OCI-LY1 (cell line): ENCODE measurements at regions not wholly inside any gene's neighbourhood (a gene's known extent, or its start where the extent isn't known, plus 50 kb on each side); places are given as distances from the start of the nearest gene placed in this dataset.

Experiments used
- H2AFZ ChIP-seq: fragments of 200-600 bp; sonication (generic), shearing (Covaris generic); 2 replicates; pipeline ENCODE4 v1.6.0; 2014; ENCODE audit warnings: antibody characterized with exemption, mild to moderate bottlenecking, low read length
- H3F3A ChIP-seq: fragments of 200-600 bp; sonication (generic), shearing (Covaris generic); 2 replicates; pipeline ENCODE4 v1.6.0; 2014; ENCODE audit warnings: mild to moderate bottlenecking, antibody characterized with exemption, low read length, moderate library complexity; ENCODE audit not compliant: insufficient read depth
- H3K27ac ChIP-seq: fragments of 200-600 bp; sonication (generic); 2 replicates; pipeline ENCODE4 v1.5.1; 2014; ENCODE audit warnings: low read length, mixed run types, mild to moderate bottlenecking, low read depth; ENCODE audit not compliant: poor library complexity, severe bottlenecking
- H3K27me3 ChIP-seq: fragments of 200-600 bp; sonication (generic); 2 replicates; pipeline ENCODE4 v1.6.0; 2014; ENCODE audit warnings: antibody characterized with exemption, mild to moderate bottlenecking, low read length, moderate library complexity; ENCODE audit not compliant: insufficient read depth
- H3K36me3 ChIP-seq: fragments of 200-600 bp; sonication (generic); 2 replicates; pipeline ENCODE4 v1.6.1; 2014; ENCODE audit warnings: mild to moderate bottlenecking, antibody characterized with exemption, low read length, moderate library complexity, mixed read lengths; ENCODE audit not compliant: insufficient read depth
- H3K4me1 ChIP-seq: fragments of 200-600 bp; sonication (generic); 2 replicates; pipeline ENCODE4 v1.5.1; 2014; ENCODE audit warnings: mild to moderate bottlenecking, low read length, moderate library complexity; ENCODE audit not compliant: insufficient read depth, severe bottlenecking
- H3K4me2 ChIP-seq: fragments of 200-600 bp; sonication (generic), shearing (Covaris generic); 2 replicates; pipeline ENCODE4 v1.6.1; 2014; ENCODE audit warnings: low read length
- H3K4me3 ChIP-seq: fragments of 200-600 bp; sonication (generic); 2 replicates; pipeline ENCODE4 v1.5.1; 2014; ENCODE audit warnings: low read length, low read depth, mild to moderate bottlenecking, mixed read lengths; ENCODE audit not compliant: poor library complexity, severe bottlenecking
- H3K79me2 ChIP-seq: fragments of 200-600 bp; shearing (Covaris generic); 2 replicates; pipeline ENCODE4 v1.6.1; 2016; ENCODE audit warnings: mixed run types, low read length, mixed read lengths; ENCODE audit not compliant: insufficient read depth
- H3K9ac ChIP-seq: fragments of 200-600 bp; sonication (generic), shearing (Covaris generic); 2 replicates; pipeline ENCODE4 v1.6.1; 2014; ENCODE audit warnings: mild to moderate bottlenecking, low read length, mixed read lengths
- H3K9me2 ChIP-seq: fragments of 200-600 bp; sonication (generic), shearing (Covaris generic); 2 replicates; pipeline ENCODE4 v1.6.1; 2014; ENCODE audit warnings: low read depth, mild to moderate bottlenecking, low read length, mixed read lengths
- H3K9me3 ChIP-seq: fragments of 200-600 bp; shearing (Covaris generic); 2 replicates; pipeline ENCODE4 v1.6.1; 2014; ENCODE audit warnings: low read length, mixed read lengths
- H4K20me1 ChIP-seq: fragments of 200-600 bp; sonication (generic), shearing (Covaris generic); 2 replicates; pipeline ENCODE4 v1.6.0; 2016; ENCODE audit warnings: mild to moderate bottlenecking, low read length; ENCODE audit not compliant: insufficient read depth
- EZH2 ChIP-seq: fragments of 200-600 bp; sonication (generic), shearing (Covaris generic); IDR thresholded peaks from 2 replicates; pipeline ENCODE4 v1.8.0; 2017; ENCODE audit warnings: borderline replicate concordance, mixed run types, mild to moderate bottlenecking, antibody characterized with exemption, low read length, moderate library complexity, mixed read lengths
- TF ChIP-seq, protein P1 (sequence below): fragments of 200-600 bp; sonication (generic), shearing (Covaris generic); IDR thresholded peaks from 2 replicates; pipeline ENCODE4 v1.5.1; 2017; ENCODE audit warnings: mild to moderate bottlenecking, antibody characterized with exemption, low read length, moderate library complexity, mixed read lengths

DNA sequence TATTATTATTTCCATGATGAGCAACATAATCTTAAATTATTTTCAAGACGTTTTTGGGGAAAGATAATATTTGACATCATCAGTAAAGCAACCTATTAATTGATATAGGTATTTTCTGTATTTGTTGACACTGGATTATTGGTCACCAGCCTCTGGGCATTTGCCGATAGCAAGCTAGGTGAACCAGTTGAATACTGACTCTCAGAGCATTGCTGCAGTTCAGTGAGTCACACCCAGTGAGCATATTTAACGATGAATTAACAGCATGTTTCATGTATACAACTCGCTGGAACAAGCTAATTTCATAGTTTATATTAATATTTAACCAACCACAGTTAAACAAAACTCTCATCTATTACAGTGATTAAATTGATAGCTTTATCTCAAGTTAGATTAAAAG lies 1006.0 kb upstream of the DIAPH2 start:
- H3K4me2 ChIP-seq = no peak overlapping the region
- no peaks in the 10 kb centered on the region for H3K4me1 ChIP-seq
- no peak overlapping the region for H3K4me3 ChIP-seq
- H3K36me3 ChIP-seq = no peaks in the 10 kb centered on the region
- no peaks in the 10 kb centered on the region for H3K27me3 ChIP-seq
- H3K9ac ChIP-seq = no peak overlapping the region
- H4K20me1 ChIP-seq = no peaks in the 10 kb centered on the region
- H3K79me2 ChIP-seq = no peaks in the 10 kb centered on the region
- TF ChIP-seq EZH2 = no peak
- TF ChIP-seq, protein P1, sequence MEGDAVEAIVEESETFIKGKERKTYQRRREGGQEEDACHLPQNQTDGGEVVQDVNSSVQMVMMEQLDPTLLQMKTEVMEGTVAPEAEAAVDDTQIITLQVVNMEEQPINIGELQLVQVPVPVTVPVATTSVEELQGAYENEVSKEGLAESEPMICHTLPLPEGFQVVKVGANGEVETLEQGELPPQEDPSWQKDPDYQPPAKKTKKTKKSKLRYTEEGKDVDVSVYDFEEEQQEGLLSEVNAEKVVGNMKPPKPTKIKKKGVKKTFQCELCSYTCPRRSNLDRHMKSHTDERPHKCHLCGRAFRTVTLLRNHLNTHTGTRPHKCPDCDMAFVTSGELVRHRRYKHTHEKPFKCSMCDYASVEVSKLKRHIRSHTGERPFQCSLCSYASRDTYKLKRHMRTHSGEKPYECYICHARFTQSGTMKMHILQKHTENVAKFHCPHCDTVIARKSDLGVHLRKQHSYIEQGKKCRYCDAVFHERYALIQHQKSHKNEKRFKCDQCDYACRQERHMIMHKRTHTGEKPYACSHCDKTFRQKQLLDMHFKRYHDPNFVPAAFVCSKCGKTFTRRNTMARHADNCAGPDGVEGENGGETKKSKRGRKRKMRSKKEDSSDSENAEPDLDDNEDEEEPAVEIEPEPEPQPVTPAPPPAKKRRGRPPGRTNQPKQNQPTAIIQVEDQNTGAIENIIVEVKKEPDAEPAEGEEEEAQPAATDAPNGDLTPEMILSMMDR = no peak
- H3K9me2 ChIP-seq = no peaks in the 10 kb centered on the region
- H3K9me3 ChIP-seq = no peaks in the 10 kb centered on the region
- H3F3A ChIP-seq = no peaks in the 10 kb centered on the region
- H2AFZ ChIP-seq = no peak overlapping the region
- H3K27ac ChIP-seq = no peak overlapping the region

DNA sequence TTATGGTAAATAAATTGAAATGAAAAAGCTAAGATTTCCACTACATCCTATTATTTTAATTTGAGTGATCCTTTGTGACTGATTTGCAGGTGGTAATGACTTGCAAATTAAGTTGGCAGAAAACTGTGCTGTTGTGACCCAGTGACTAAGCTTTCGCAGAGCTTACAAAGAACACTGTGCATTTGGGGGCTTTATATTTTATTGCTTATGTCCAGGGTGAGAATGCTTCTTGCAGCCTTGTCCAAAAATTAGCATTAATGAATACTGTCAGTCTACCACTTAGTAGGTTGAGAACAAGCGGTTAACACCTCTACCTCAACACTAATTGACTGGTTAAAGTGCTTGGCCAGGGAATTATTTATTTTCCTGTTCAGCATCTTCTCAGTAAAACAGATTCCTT lies 991.3 kb upstream of the DIAPH2 start:
- no peaks in the 10 kb centered on the region for H3K36me3 ChIP-seq
- H4K20me1 ChIP-seq = no peaks in the 10 kb centered on the region
- no peak overlapping the region for H3K9ac ChIP-seq
- H3K4me1 ChIP-seq = no peaks in the 10 kb centered on the region
- H2AFZ ChIP-seq = no peak overlapping the region
- TF ChIP-seq, protein P1 = no peak
- no peak for TF ChIP-seq EZH2
- H3K4me2 ChIP-seq = no peak overlapping the region
- H3F3A ChIP-seq = no peaks in the 10 kb centered on the region
- no peak overlapping the region for H3K27ac ChIP-seq
- no peaks in the 10 kb centered on the region for H3K9me2 ChIP-seq
- H3K4me3 ChIP-seq = no peak overlapping the region
- no peaks in the 10 kb centered on the region for H3K79me2 ChIP-seq
- no peaks in the 10 kb centered on the region for H3K9me3 ChIP-seq
- no peaks in the 10 kb centered on the region for H3K27me3 ChIP-seq

DNA sequence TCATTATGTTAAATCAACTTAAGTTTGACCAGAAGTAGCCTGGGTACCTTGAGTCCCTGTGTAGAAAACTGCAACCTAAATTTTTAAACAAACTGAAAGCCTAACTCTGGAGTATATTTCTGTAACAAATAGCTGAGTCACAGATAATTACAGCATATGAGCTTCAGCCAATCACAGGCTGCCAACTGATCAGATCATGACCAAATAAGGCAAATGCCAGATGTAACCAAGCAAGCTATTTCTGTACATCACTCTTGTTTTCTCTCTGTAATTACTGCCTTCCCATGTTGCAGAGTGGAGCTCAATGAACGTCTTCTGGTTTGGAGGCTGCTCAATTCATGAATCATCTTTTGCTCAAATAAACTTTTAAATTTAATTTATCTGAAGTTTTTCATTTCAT lies 980.9 kb upstream of the DIAPH2 start:
- Histone ChIP-seq H3K27ac (no peak overlapping the region), H3K9me2 (no peaks in the 10 kb centered on the region), H3K4me3 (no peak overlapping the region), H3K36me3 (no peaks in the 10 kb centered on the region), H4K20me1 (no peaks in the 10 kb centered on the region), H3K9me3 (no peaks in the 10 kb centered on the region), H3K4me2 (no peak overlapping the region), H3K27me3 (no peaks in the 10 kb centered on the region), H3F3A (no peaks in the 10 kb centered on the region), H3K9ac (no peak overlapping the region), H3K4me1 (no peaks in the 10 kb centered on the region), H2AFZ (no peak overlapping the region), H3K79me2 (no peaks in the 10 kb centered on the region)
- TF ChIP-seq, protein P1 = no peak
- no peak for TF ChIP-seq EZH2
